Prostate gland (tissue), 2 donors: ENCODE measurements at regions not wholly inside any gene's neighbourhood (a gene's known extent, or its start where the extent isn't known, plus 50 kb on each side); places are given as distances from the start of the nearest gene placed in this dataset.

Experiments used
- CTCF ChIP-seq, 4 experiments: fragments of 200-600 bp in 2 of 4; fragments of 450-650 bp in 2 of 4; sonication (generic) in 2 of 4; IDR thresholded peaks; 1 replicate in 3 of 4; 2 replicates in 1 of 4; pipeline ENCODE4 v1.5.1; 2016 to 2019; ENCODE audit warnings: antibody characterized with exemption in 4 of 4, mild to moderate bottlenecking in 2 of 4, moderate library complexity in 2 of 4
- POLR2A ChIP-seq: fragments of 450-650 bp; IDR thresholded peaks from one replicate; pipeline ENCODE4 v1.6.1; 2016; ENCODE audit warnings: antibody characterized with exemption, mild to moderate bottlenecking
- POLR2AphosphoS5 ChIP-seq: sonication (generic); formaldehyde crosslinking; IDR thresholded peaks from one replicate; pipeline ENCODE4 v1.6.1; 2017; ENCODE audit warnings: antibody characterized with exemption

GRCh38 chr14:65206078-65206447 lies 103.7 kb upstream of the MAX start:
- no peak for TF ChIP-seq CTCF (IDR thresholded peaks at IDR 0.05)
- no peak for TF ChIP-seq POLR2A
- TF ChIP-seq POLR2AphosphoS5: no peak
